GM19467 (cell line): ENCODE measurements at regions not wholly inside any gene's neighbourhood (a gene's known extent, or its start where the extent isn't known, plus 50 kb on each side); places are given as distances from the start of the nearest gene placed in this dataset.

ENCODE experiments used
- ATAC-seq: cut with Tn5 transposase; IDR thresholded peaks from one replicate; pipeline ENCODE4 v1.9.1; 2021; ENCODE audit warnings: mild to moderate bottlenecking, moderate library complexity; ENCODE audit not compliant: unreplicated experiment

- ATAC-seq, result no peak
Measured at GRCh38 chr3:162103808-162104207, 607.2 kb downstream of the OTOL1 start.

- ATAC-seq, result no peak
Measured at GRCh38 chr3:162111861-162112260, 615.3 kb downstream of the OTOL1 start.

GRCh38 chr3:162112719-162113118 is 616.1 kb downstream of the OTOL1 start:
- no peak for ATAC-seq

- ATAC-seq, result no peak
Measured at GRCh38 chr3:162117961-162118360, 621.4 kb downstream of the OTOL1 start.

GRCh38 chr3:162119651-162120050 is 623.0 kb downstream of the OTOL1 start:
- ATAC-seq, result no peak

GRCh38 chr3:162122405-162122804 is 625.8 kb downstream of the OTOL1 start:
- no peak for ATAC-seq

GRCh38 chr3:162125790-162126189 is 629.2 kb downstream of the OTOL1 start:
- no peak for ATAC-seq

- ATAC-seq, result no peak
Measured at GRCh38 chr3:162130582-162130981, 634.0 kb downstream of the OTOL1 start.

- no peak for ATAC-seq
Measured at GRCh38 chr3:162132981-162133380, 636.4 kb downstream of the OTOL1 start.

- no peak for ATAC-seq
Measured at GRCh38 chr3:162134571-162134970, 638.0 kb downstream of the OTOL1 start.

- ATAC-seq, result no peak
Measured at GRCh38 chr3:162136136-162136535, 639.5 kb downstream of the OTOL1 start.

GRCh38 chr3:162138509-162138908 is 641.9 kb downstream of the OTOL1 start:
- no peak for ATAC-seq

GRCh38 chr3:162139841-162140240 is 643.2 kb downstream of the OTOL1 start:
- ATAC-seq, result no peak

- ATAC-seq, result no peak
Measured at GRCh38 chr3:162141272-162141791, 644.7 kb downstream of the OTOL1 start.

- no peak for ATAC-seq
Measured at GRCh38 chr3:162142511-162142910, 645.9 kb downstream of the OTOL1 start.

GRCh38 chr3:162143180-162143579 is 646.6 kb downstream of the OTOL1 start:
- ATAC-seq, result no peak

- no peak for ATAC-seq
Measured at GRCh38 chr3:162147996-162148395, 651.4 kb downstream of the OTOL1 start.

- ATAC-seq, result no peak
Measured at GRCh38 chr3:162150790-162151189, 654.2 kb downstream of the OTOL1 start.

- no peak for ATAC-seq
Measured at GRCh38 chr3:162152636-162153035, 656.0 kb downstream of the OTOL1 start.

GRCh38 chr3:162161595-162161994 is 665.0 kb downstream of the OTOL1 start:
- ATAC-seq, result no peak

GRCh38 chr3:162165346-162165745 is 668.7 kb downstream of the OTOL1 start:
- no peak for ATAC-seq

GRCh38 chr3:162166543-162166942 is 669.9 kb downstream of the OTOL1 start:
- no peak for ATAC-seq

GRCh38 chr3:162168715-162169114 is 672.1 kb downstream of the OTOL1 start:
- ATAC-seq, result no peak

- ATAC-seq, result no peak
Measured at GRCh38 chr3:162170581-162170980, 674.0 kb downstream of the OTOL1 start.
